HCT116 (cell line): ENCODE measurements at regions not wholly inside any gene's neighbourhood (a gene's known extent, or its start where the extent isn't known, plus 50 kb on each side); places are given as distances from the start of the nearest gene placed in this dataset.

Experiments used
- ATAC-seq: fragments of 200-7000 bp; cut with Tn5 transposase; 2 replicates; pipeline ENCODE4 v1.9.1; 2020; ENCODE audit warnings: mild to moderate bottlenecking, moderate library complexity
- BruUV-seq: library from RNA; stranded (reverse); fragments of 400-500 nt; replicated peaks from 2 replicates; lab custom pipeline; 2021; lab: Mats Ljungman, UMichigan
- CTCF ChIA-PET: fragments of 300-600 bp; sonication (Branson Sonifier 250); formaldehyde crosslinking; loops from one replicate; lab custom pipeline; 2021; ENCODE audit warnings: antibody characterized with exemption; lab: Charles Lee
- POLR2A ChIA-PET: fragments of 300-600, 350-600 bp; sonication (Branson Sonifier 250); formaldehyde crosslinking; loops from one replicate; lab custom pipeline; 2021; ENCODE audit warnings: antibody characterized with exemption; lab: Charles Lee
- RAD21 ChIA-PET, 2 experiments: fragments of 300-600 bp; sonication (Branson Sonifier 250); formaldehyde crosslinking; loops; one replicate each; lab custom pipeline; 2023; ENCODE audit warnings: low total read pairs in 2 of 2; ENCODE audit not compliant: uncharacterized antibody in 2 of 2, unreplicated experiment in 2 of 2, low non-redundant PET in 1 of 2; lab: Charles Lee
- DNase-seq: peaks from one replicate; pipeline ENCODE4 v3.0.0-alpha.2; 2010; ENCODE audit warnings: low read depth, low spot score
- H2AFZ ChIP-seq: fragments of 200-600 bp; shearing (Covaris generic), sonication (generic); 2 replicates; pipeline ENCODE4 v1.6.1; 2017; ENCODE audit warnings: low read depth, mixed run types, mixed read lengths, antibody characterized with exemption, low read length; ENCODE audit not compliant: poor library complexity, severe bottlenecking
- H3K27ac ChIP-seq: 2 replicates; pipeline ENCODE4 v1.5.1; 2012; ENCODE audit warnings: low read depth, low read length
- H3K27me3 ChIP-seq: fragments of 200-600 bp; sonication (generic); 2 replicates; pipeline ENCODE4 v1.6.1; 2016; ENCODE audit warnings: mixed run types, low read length, mixed read lengths; ENCODE audit not compliant: insufficient read depth
- H3K36me3 ChIP-seq, 2 experiments: fragments of 200-500 bp in 1 of 2; fragments of 200-600 bp in 1 of 2; sonication (Bioruptor generic) in 1 of 2; sonication (generic) in 1 of 2; 2 replicates each; pipeline versions ENCODE4 v1.5.1 to v1.6.1; 2014 to 2016; ENCODE audit warnings: low read length in 2 of 2, inconsistent platforms in 1 of 2, mixed read lengths in 1 of 2, mixed run types in 1 of 2; ENCODE audit not compliant: insufficient read depth in 2 of 2, control insufficient read depth in 1 of 2
- H3K4me1 ChIP-seq, 2 experiments: fragments of 200-600 bp in 1 of 2; sonication (generic) in 1 of 2; 2 replicates each; pipeline versions ENCODE4 v1.5.1 to v1.6.1; 2012 to 2017; ENCODE audit warnings: low read length in 2 of 2, inconsistent platforms in 1 of 2, mild to moderate bottlenecking in 1 of 2, mixed read lengths in 1 of 2, mixed run types in 1 of 2, moderate library complexity in 1 of 2; ENCODE audit not compliant: insufficient read depth in 2 of 2, control insufficient read depth in 1 of 2
- H3K4me2 ChIP-seq: fragments of 200-600 bp; sonication (generic); 2 replicates; pipeline ENCODE4 v1.6.1; 2017; ENCODE audit warnings: mixed run types, low read length, mixed read lengths
- H3K4me3 ChIP-seq, 2 experiments: fragments of 200-600 bp in 1 of 2; sonication (generic) in 1 of 2; replicated peaks in 1 of 2; 2 replicates each; pipeline ENCODE4 v1.5.1; 2011 to 2016; ENCODE audit warnings: low read length in 2 of 2, control low read depth in 1 of 2, low read depth in 1 of 2, mild to moderate bottlenecking in 1 of 2, mixed read lengths in 1 of 2, mixed run types in 1 of 2
- H3K79me2 ChIP-seq: fragments of 200-600 bp; sonication (generic); 2 replicates; pipeline ENCODE4 v1.6.1; 2017; ENCODE audit warnings: mild to moderate bottlenecking, mixed run types, low read length, moderate library complexity, mixed read lengths; ENCODE audit not compliant: insufficient read depth
- H3K9ac ChIP-seq: fragments of 200-600 bp; sonication (generic); 2 replicates; pipeline ENCODE4 v1.6.1; 2016; ENCODE audit warnings: low read length, mixed read lengths
- H3K9me2 ChIP-seq: fragments of 200-600 bp; sonication (generic), shearing (Covaris generic); 2 replicates; pipeline ENCODE4 v1.6.1; 2017; ENCODE audit warnings: mixed run types, mild to moderate bottlenecking, moderate library complexity; ENCODE audit not compliant: insufficient read depth
- H3K9me3 ChIP-seq, 2 experiments: fragments of 200-500 bp in 1 of 2; fragments of 200-600 bp in 1 of 2; sonication (Bioruptor generic) in 1 of 2; sonication (generic) in 1 of 2; 2 replicates each; pipeline ENCODE4 v1.6.1; 2014 to 2017; ENCODE audit warnings: low read length in 2 of 2, mixed read lengths in 2 of 2, inconsistent platforms in 1 of 2, low read depth in 1 of 2, mild to moderate bottlenecking in 1 of 2, mixed run types in 1 of 2, moderate library complexity in 1 of 2; ENCODE audit not compliant: control insufficient read depth in 1 of 2, insufficient read depth in 1 of 2
- H4K20me1 ChIP-seq: fragments of 200-600 bp; sonication (generic), shearing (Covaris generic); 2 replicates; pipeline ENCODE4 v1.6.1; 2017; ENCODE audit warnings: mixed run types, mild to moderate bottlenecking, moderate library complexity; ENCODE audit not compliant: insufficient read depth
- CBX3 ChIP-seq: IDR thresholded peaks from 2 replicates; pipeline ENCODE4 v1.6.1; 2012; ENCODE audit warnings: low read depth
- EZH2 ChIP-seq: fragments of 200-600 bp; sonication (generic); IDR thresholded peaks from 2 replicates; pipeline ENCODE4 v1.6.1; 2017; ENCODE audit warnings: antibody characterized with exemption, mixed run types
- FOSL1 ChIP-seq: IDR thresholded peaks from 2 replicates; pipeline ENCODE4 v1.6.1; 2012; ENCODE audit warnings: low read depth
- RAD21 ChIP-seq: IDR thresholded peaks from 2 replicates; pipeline ENCODE4 v1.6.1; 2012; ENCODE audit warnings: low read depth, mild to moderate bottlenecking
- SIN3A ChIP-seq: IDR thresholded peaks from 2 replicates; pipeline ENCODE4 v1.6.1; 2012; ENCODE audit warnings: low read depth
- SRF ChIP-seq: IDR thresholded peaks from 2 replicates; pipeline ENCODE4 v1.6.1; 2012; ENCODE audit warnings: low read depth
- intact Hi-C: fragments of 100-400 bp; cut with micrococcal nuclease; formaldehyde crosslinking; loops from 2 replicates; pipeline ENCODE4 v1.10.0; 2022
- TF ChIP-seq, protein P1 (sequence below): IDR thresholded peaks from 2 replicates; pipeline ENCODE4 v1.6.1; 2012; ENCODE audit warnings: low read depth

DNA sequence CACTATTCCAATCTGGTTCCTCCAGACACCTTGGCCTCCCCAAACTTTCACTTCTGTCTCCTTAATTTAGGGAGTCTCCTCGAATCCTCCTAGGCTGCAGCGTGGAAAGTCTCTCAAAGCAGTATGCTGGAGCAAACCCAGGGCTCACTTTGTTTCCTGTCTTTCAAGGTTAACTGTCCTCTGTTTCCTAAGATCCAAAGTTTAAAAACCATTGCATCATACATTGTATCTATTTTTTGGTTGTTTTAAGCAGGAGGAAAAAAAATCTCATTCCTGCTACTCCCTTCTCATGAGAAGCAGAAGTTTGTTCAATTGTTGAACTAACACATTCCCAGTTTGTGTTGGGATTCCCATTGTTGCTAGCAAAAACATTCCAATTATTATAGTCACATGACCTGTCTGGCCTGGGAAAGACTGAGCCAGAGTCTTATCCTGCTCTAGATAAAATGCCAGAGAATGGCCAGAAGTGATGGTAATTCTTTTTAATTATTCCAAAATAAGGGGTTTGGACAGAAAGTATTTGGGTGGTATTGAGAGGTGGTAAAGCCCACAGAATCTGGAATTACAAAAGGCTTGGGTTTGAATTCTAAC lies 67.3 kb downstream of the HSPB8 start:
- no TSS peak for BruUV-seq
- Histone ChIP-seq H3K9me2 (no peaks in the 10 kb centered on the region), H3K4me1 (no peaks in the 10 kb centered on the region), H3K79me2 (no peaks in the 10 kb centered on the region), H3K4me2 (no peak overlapping the region), H3K9ac (no peak overlapping the region), H3K36me3 (no peaks in the 10 kb centered on the region), H4K20me1 (no peaks in the 10 kb centered on the region; the same call in 1 of the 2 replicates), H3K27ac (no peak overlapping the region), H3K27me3 (peaks cover 19% of the 10 kb centered on the region), H3K9me3 (no peaks in the 10 kb centered on the region), H3K4me3 (no peak overlapping the region), H2AFZ (no peak overlapping the region)
- TF ChIP-seq RAD21, result no peak
- DNase-seq (no peak), ATAC-seq (no peak)
- POLR2A ChIA-PET, result no interaction called here
- RAD21 ChIA-PET, result no interaction called here
- intact Hi-C loops, result no loop called here
- CTCF ChIA-PET, result no interaction called here

- Histone ChIP-seq H2AFZ (no peak overlapping the region), H3K79me2 (no peaks in the 10 kb centered on the region), H3K27ac (no peak overlapping the region), H3K4me2 (no peak overlapping the region), H4K20me1 (no peaks in the 10 kb centered on the region; the same call in 1 of the 2 replicates), H3K4me3 (no peak overlapping the region), H3K4me1 (no peaks in the 10 kb centered on the region), H3K9me3 (no peaks in the 10 kb centered on the region), H3K9ac (no peak overlapping the region), H3K36me3 (no peaks in the 10 kb centered on the region), H3K27me3 (peaks cover 25% of the 10 kb centered on the region), H3K9me2 (no peaks in the 10 kb centered on the region)
- intact Hi-C loops, result no loop called here
- DNase-seq (no peak), ATAC-seq (no peak)
- CTCF ChIA-PET, result no interaction called here
- RAD21 ChIA-PET, result no interaction called here
- POLR2A ChIA-PET, result no interaction called here
- BruUV-seq, result no TSS peak
- TF ChIP-seq CBX3, result no peak
- TF ChIP-seq SIN3A, result no peak
- no peak for TF ChIP-seq FOSL1
- TF ChIP-seq EZH2, result no peak
- TF ChIP-seq SRF, result no peak
- TF ChIP-seq, protein P1, sequence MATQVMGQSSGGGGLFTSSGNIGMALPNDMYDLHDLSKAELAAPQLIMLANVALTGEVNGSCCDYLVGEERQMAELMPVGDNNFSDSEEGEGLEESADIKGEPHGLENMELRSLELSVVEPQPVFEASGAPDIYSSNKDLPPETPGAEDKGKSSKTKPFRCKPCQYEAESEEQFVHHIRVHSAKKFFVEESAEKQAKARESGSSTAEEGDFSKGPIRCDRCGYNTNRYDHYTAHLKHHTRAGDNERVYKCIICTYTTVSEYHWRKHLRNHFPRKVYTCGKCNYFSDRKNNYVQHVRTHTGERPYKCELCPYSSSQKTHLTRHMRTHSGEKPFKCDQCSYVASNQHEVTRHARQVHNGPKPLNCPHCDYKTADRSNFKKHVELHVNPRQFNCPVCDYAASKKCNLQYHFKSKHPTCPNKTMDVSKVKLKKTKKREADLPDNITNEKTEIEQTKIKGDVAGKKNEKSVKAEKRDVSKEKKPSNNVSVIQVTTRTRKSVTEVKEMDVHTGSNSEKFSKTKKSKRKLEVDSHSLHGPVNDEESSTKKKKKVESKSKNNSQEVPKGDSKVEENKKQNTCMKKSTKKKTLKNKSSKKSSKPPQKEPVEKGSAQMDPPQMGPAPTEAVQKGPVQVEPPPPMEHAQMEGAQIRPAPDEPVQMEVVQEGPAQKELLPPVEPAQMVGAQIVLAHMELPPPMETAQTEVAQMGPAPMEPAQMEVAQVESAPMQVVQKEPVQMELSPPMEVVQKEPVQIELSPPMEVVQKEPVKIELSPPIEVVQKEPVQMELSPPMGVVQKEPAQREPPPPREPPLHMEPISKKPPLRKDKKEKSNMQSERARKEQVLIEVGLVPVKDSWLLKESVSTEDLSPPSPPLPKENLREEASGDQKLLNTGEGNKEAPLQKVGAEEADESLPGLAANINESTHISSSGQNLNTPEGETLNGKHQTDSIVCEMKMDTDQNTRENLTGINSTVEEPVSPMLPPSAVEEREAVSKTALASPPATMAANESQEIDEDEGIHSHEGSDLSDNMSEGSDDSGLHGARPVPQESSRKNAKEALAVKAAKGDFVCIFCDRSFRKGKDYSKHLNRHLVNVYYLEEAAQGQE, result no peak
- no peak for TF ChIP-seq RAD21
Observed at GRCh38 chr12:119247007-119247719, 68.4 kb downstream of the HSPB8 start.
